B cell (primary cell): ENCODE measurements at regions not wholly inside any gene's neighbourhood (a gene's known extent, or its start where the extent isn't known, plus 50 kb on each side); places are given as distances from the start of the nearest gene placed in this dataset.

Experiments
- ATAC-seq: fragments of 200-7000 bp; cut with Tn5 transposase; one replicate; pipeline ENCODE4 v1.10.0; 2021; ENCODE audit warnings: low read depth, mild to moderate bottlenecking, moderate number of reproducible peaks, moderate library complexity
- CTCF ChIA-PET: fragments of 350-600 bp; sonication (Branson Sonifier 250); formaldehyde crosslinking; loops from one replicate; lab custom pipeline; 2021; ENCODE audit warnings: antibody characterized with exemption, inconsistent platforms; lab: Charles Lee
- POLR2A ChIA-PET: fragments of 350-600 bp; sonication (Branson Sonifier 250); formaldehyde crosslinking; loops from one replicate; lab custom pipeline; 2021; ENCODE audit warnings: antibody characterized with exemption; lab: Charles Lee
- DNase-seq: peaks from one replicate; pipeline ENCODE4 v3.0.0; 2013
- H2AFZ ChIP-seq: 2 replicates; pipeline ENCODE4 v1.6.1; 2012; ENCODE audit warnings: mild to moderate bottlenecking, low read depth, low read length; ENCODE audit not compliant: insufficient read depth, poor library complexity, severe bottlenecking
- H3K27ac ChIP-seq, 2 donors: 1 replicate in 1 of 2; 2 replicates in 1 of 2; pipeline ENCODE4 v1.5.1; 2012 to 2013; ENCODE audit warnings: low read length in 2 of 2, mild to moderate bottlenecking in 2 of 2, moderate library complexity in 1 of 2
- H3K27me3 ChIP-seq, 4 experiments: fragments of 200-600 bp in 1 of 4; sonication (generic) in 1 of 4; replicated peaks in 1 of 4; 1 replicate in 2 of 4; 2 replicates in 2 of 4; pipeline versions ENCODE4 v1.6.1 to v1.7.0; 2013 to 2016; ENCODE audit warnings: low read length in 3 of 4, mild to moderate bottlenecking in 2 of 4, mixed read lengths in 1 of 4, moderate library complexity in 1 of 4; ENCODE audit not compliant: insufficient read depth in 4 of 4, control insufficient read depth in 3 of 4; ENCODE audit errors: control extremely low read depth in 1 of 4
- H3K36me3 ChIP-seq, 2 experiments: replicated peaks in 1 of 2; 1 replicate in 1 of 2; 2 replicates in 1 of 2; pipeline versions ENCODE4 v1.6.1 to v1.7.1; 2013; ENCODE audit warnings: low read length in 1 of 2; ENCODE audit not compliant: insufficient read depth in 2 of 2, control insufficient read depth in 1 of 2; ENCODE audit errors: control extremely low read depth in 1 of 2, extremely low read depth in 1 of 2
- H3K4me1 ChIP-seq, 2 donors: fragments of 200-600 bp in 1 of 2; sonication (generic) in 1 of 2; 1 replicate in 1 of 2; 2 replicates in 1 of 2; pipeline versions ENCODE4 v1.5.1 to v1.6.1; 2013 to 2017; ENCODE audit warnings: low read length in 2 of 2; ENCODE audit not compliant: control insufficient read depth in 2 of 2, insufficient read depth in 2 of 2
- H3K4me2 ChIP-seq: replicated peaks from 2 replicates; pipeline ENCODE3; 2012; ENCODE audit warnings: mild to moderate bottlenecking, low read depth, low read length; ENCODE audit not compliant: poor library complexity, severe bottlenecking
- H3K4me3 ChIP-seq, 5 experiments: fragments of 200-600 bp in 1 of 5; sonication (generic) in 1 of 5; 1 replicate in 3 of 5; 2 replicates in 2 of 5; pipeline versions ENCODE4 v1.5.1 to v1.7.0; 2011 to 2016; ENCODE audit warnings: low read length in 4 of 5, mild to moderate bottlenecking in 4 of 5, low read depth in 2 of 5, control low read depth in 1 of 5, moderate library complexity in 1 of 5; ENCODE audit not compliant: insufficient read depth in 1 of 5; ENCODE audit errors: control extremely low read depth in 1 of 5, extremely low read depth in 1 of 5
- H3K79me2 ChIP-seq: fragments of 200-600 bp; sonication (generic); one replicate; pipeline ENCODE4 v1.6.0; 2016; ENCODE audit warnings: low read length; ENCODE audit not compliant: control insufficient read depth, insufficient read depth
- H3K9ac ChIP-seq: fragments of 200-600 bp; sonication (generic); 2 replicates; pipeline ENCODE4 v1.6.1; 2017; ENCODE audit warnings: mild to moderate bottlenecking, low read length, moderate library complexity
- H3K9me3 ChIP-seq, 3 donors: one replicate each; pipeline versions ENCODE4 v1.6.1 to v1.7.1; 2013; ENCODE audit warnings: low read length in 2 of 3; ENCODE audit not compliant: control insufficient read depth in 2 of 3, insufficient read depth in 1 of 3; ENCODE audit errors: control extremely low read depth in 1 of 3
- H4K20me1 ChIP-seq: 2 replicates; pipeline ENCODE4 v1.6.0; 2012; ENCODE audit warnings: mild to moderate bottlenecking, low read length; ENCODE audit not compliant: insufficient read depth, control insufficient read depth, poor library complexity, severe bottlenecking
- H3K27ac Mint-ChIP-seq: one replicate; pipeline ENCODE4 v1.8.0; 2021; ENCODE audit warnings: mixed read lengths
- H3K27me3 Mint-ChIP-seq: one replicate; pipeline ENCODE4 v1.8.0; 2021; ENCODE audit warnings: mixed read lengths
- H3K4me1 Mint-ChIP-seq: one replicate; pipeline ENCODE4 v1.8.0; 2021; ENCODE audit warnings: mixed read lengths
- H3K4me3 Mint-ChIP-seq: one replicate; pipeline ENCODE4 v1.8.0; 2021; ENCODE audit warnings: mixed read lengths
- H3K9me3 Mint-ChIP-seq: one replicate; pipeline ENCODE4 v1.8.0; 2022; ENCODE audit warnings: mixed read lengths; ENCODE audit not compliant: insufficient read depth
- CTCF ChIP-seq: fragments of 200-600 bp; IDR thresholded peaks from one replicate; pipeline ENCODE4 v1.8.0; 2022; ENCODE audit warnings: antibody characterized with exemption, mild to moderate bottlenecking
- EZH2 ChIP-seq: IDR thresholded peaks from 2 replicates; pipeline ENCODE4 v1.6.1; 2012; ENCODE audit warnings: borderline replicate concordance, low read depth, mild to moderate bottlenecking, moderate library complexity, low read length; ENCODE audit not compliant: insufficient read depth, poor library complexity, severe bottlenecking
- WGBS: methylation state at CpG from one replicate; pipeline ENCODE4 v1.1.5; 2013; ENCODE audit warnings: missing lambda C conversion rate; ENCODE audit not compliant: insufficient coverage; 5-methylcytosine and 5-hydroxymethylcytosine counted together
- intact Hi-C: fragments of 100-400 bp; cut with micrococcal nuclease; formaldehyde crosslinking; loops from one replicate; pipeline ENCODE4 v1.10.0; 2022

- H3K4me1 Mint-ChIP-seq: no peaks in the 10 kb centered on the region
- H3K9me3 Mint-ChIP-seq: no peaks in the 10 kb centered on the region
- no peaks in the 10 kb centered on the region for H3K27me3 Mint-ChIP-seq
- Histone ChIP-seq H3K27ac (no peak overlapping the region), H3K4me2 (no peak overlapping the region), H3K36me3 (no peaks in the 10 kb centered on the region), H3K4me1 (no peaks in the 10 kb centered on the region), H3K4me3 (no peak overlapping the region), H3K9ac (no peak overlapping the region), H3K27me3 (no peaks in the 10 kb centered on the region), H3K79me2 (no peaks in the 10 kb centered on the region), H3K9me3 (no peaks in the 10 kb centered on the region), H4K20me1 (no peaks in the 10 kb centered on the region), H2AFZ (no peak overlapping the region)
- intact Hi-C loops: no loop called here
- TF ChIP-seq EZH2 (no peak), CTCF (no peak)
- ATAC-seq (no peak), DNase-seq (no peak)
- no peak overlapping the region for H3K4me3 Mint-ChIP-seq
- ChIA-PET CTCF (no interaction called here), POLR2A (no interaction called here)
- no peak overlapping the region for H3K27ac Mint-ChIP-seq
- WGBS: no CpG with 5 or more reads among the region's 2 CpGs
Observed at GRCh38 chr13:86282442-86282841, 483.2 kb upstream of the SLITRK6 start.

GRCh38 chr13:86283031-86283430 is 483.8 kb upstream of the SLITRK6 start:
- no CpG with 5 or more reads among the region's 3 CpGs for WGBS
- Histone ChIP-seq H3K36me3 (no peaks in the 10 kb centered on the region), H3K9ac (no peak overlapping the region), H3K79me2 (no peaks in the 10 kb centered on the region), H3K4me1 (no peaks in the 10 kb centered on the region), H4K20me1 (no peaks in the 10 kb centered on the region), H3K9me3 (no peaks in the 10 kb centered on the region), H3K4me2 (no peak overlapping the region), H3K4me3 (no peak overlapping the region), H2AFZ (no peak overlapping the region), H3K27me3 (no peaks in the 10 kb centered on the region), H3K27ac (no peak overlapping the region)
- no peak for DNase-seq
- ChIA-PET POLR2A (no interaction called here), CTCF (no interaction called here)
- no peaks in the 10 kb centered on the region for H3K9me3 Mint-ChIP-seq
- intact Hi-C loops: no loop called here
- TF ChIP-seq EZH2 (no peak), CTCF (no peak)
- ATAC-seq: no peak
- no peak overlapping the region for H3K4me3 Mint-ChIP-seq
- H3K27me3 Mint-ChIP-seq: no peaks in the 10 kb centered on the region
- H3K27ac Mint-ChIP-seq: no peak overlapping the region
- H3K4me1 Mint-ChIP-seq: no peaks in the 10 kb centered on the region
